GM20000 (cell line): ENCODE measurements at regions not wholly inside any gene's neighbourhood (a gene's known extent, or its start where the extent isn't known, plus 50 kb on each side); places are given as distances from the start of the nearest gene placed in this dataset.

Source experiments
- DNase-seq: peaks from one replicate; pipeline ENCODE4 v3.0.0; 2012; ENCODE audit warnings: low spot score
- CTCF ChIP-seq: IDR thresholded peaks from 2 replicates; pipeline ENCODE4 v1.5.1; 2012; ENCODE audit warnings: mild to moderate bottlenecking, control low read depth; ENCODE audit errors: extremely low read depth, missing control alignments

- no peak for DNase-seq
- no peak for TF ChIP-seq CTCF
Observed at GRCh38 chr3:111414531-111414930, 127.5 kb upstream of the CD96 start.

- DNase-seq: no peak
Observed at GRCh38 chr3:111415018-111415417, 127.0 kb upstream of the CD96 start.

GRCh38 chr3:111418391-111418790 lies 123.6 kb upstream of the CD96 start:
- DNase-seq: no peak
- no peak for TF ChIP-seq CTCF

More at GRCh38 chr3:111415018-111415417, 127.0 kb upstream of the CD96 start:
- no peak for TF ChIP-seq CTCF

GRCh38 chr3:111428301-111428700 lies 113.7 kb upstream of the CD96 start:
- TF ChIP-seq CTCF: no peak
- no peak for DNase-seq

GRCh38 chr3:111434941-111435622 lies 106.9 kb upstream of the CD96 start:
- DNase-seq: no peak
- no peak for TF ChIP-seq CTCF

GRCh38 chr3:111438283-111438682 lies 103.7 kb upstream of the CD96 start:
- DNase-seq: no peak

GRCh38 chr3:111454551-111454950 lies 87.4 kb upstream of the CD96 start:
- TF ChIP-seq CTCF: no peak

More at GRCh38 chr3:111438283-111438682, 103.7 kb upstream of the CD96 start:
- no peak for TF ChIP-seq CTCF

More at GRCh38 chr3:111454551-111454950, 87.4 kb upstream of the CD96 start:
- DNase-seq: no peak
